Non-pigmented ciliary epithelial cell (primary cell): ENCODE measurements at regions not wholly inside any gene's neighbourhood (a gene's known extent, or its start where the extent isn't known, plus 50 kb on each side); places are given as distances from the start of the nearest gene placed in this dataset.
"Not testable (repeated sequence)": the region's sequence is repeated elsewhere in the genome, so short reads cannot be mapped to it uniquely, and the experiment has no call there.

Experiments
- DNase-seq: peaks from one replicate; pipeline ENCODE4 v3.0.0-alpha.2; 2010; ENCODE audit warnings: low read depth

GRCh38 chrX:143935601-143936000 lies 51.7 kb downstream of the UBE2NL start:
- no peak for DNase-seq

- no peak for DNase-seq
These were observed 56.2 kb downstream of the UBE2NL start for GRCh38 chrX:143940119-143940518.

- DNase-seq = no peak
These were observed 61.3 kb downstream of the UBE2NL start for GRCh38 chrX:143945171-143945570.

GRCh38 chrX:143964549-143964948 lies 80.7 kb downstream of the UBE2NL start:
- DNase-seq = no peak

GRCh38 chrX:143988356-143988755 lies 104.5 kb downstream of the UBE2NL start:
- no peak for DNase-seq

- peak; percentile 1 for DNase-seq
These were observed 110.3 kb downstream of the UBE2NL start for GRCh38 chrX:143994206-143994605.

GRCh38 chrX:143998261-143998660 lies 114.4 kb downstream of the UBE2NL start:
- no peak for DNase-seq

GRCh38 chrX:144006811-144007210 lies 122.9 kb downstream of the UBE2NL start:
- DNase-seq = peak; percentile 38

- DNase-seq = no peak
These were observed 156.9 kb downstream of the UBE2NL start for GRCh38 chrX:144040793-144041192.

GRCh38 chrX:144042271-144042670 lies 158.4 kb downstream of the UBE2NL start:
- no peak for DNase-seq

- no peak for DNase-seq
These were observed 191.6 kb downstream of the UBE2NL start for GRCh38 chrX:144075432-144075831.

- DNase-seq = not testable (repeated sequence)
These were observed 198.4 kb downstream of the UBE2NL start for GRCh38 chrX:144082237-144082636.

- not testable (repeated sequence) for DNase-seq
These were observed 205.8 kb downstream of the UBE2NL start for GRCh38 chrX:144089674-144090073.

GRCh38 chrX:144092116-144092515 lies 208.2 kb downstream of the UBE2NL start:
- DNase-seq = not testable (repeated sequence)

- not testable (repeated sequence) for DNase-seq
These were observed 235.6 kb downstream of the UBE2NL start for GRCh38 chrX:144119490-144119889.

- DNase-seq = not testable (repeated sequence)
These were observed 237.7 kb downstream of the UBE2NL start for GRCh38 chrX:144121566-144121965.

GRCh38 chrX:144127570-144128169 lies 243.8 kb downstream of the UBE2NL start:
- not testable (repeated sequence) for DNase-seq

- DNase-seq = not testable (repeated sequence)
These were observed 245.6 kb downstream of the UBE2NL start for GRCh38 chrX:144129511-144129910.

- DNase-seq = not testable (repeated sequence)
These were observed 246.6 kb downstream of the UBE2NL start for GRCh38 chrX:144130507-144130906.

- DNase-seq = not testable (repeated sequence)
These were observed 247.2 kb downstream of the UBE2NL start for GRCh38 chrX:144131080-144131479.

- not testable (repeated sequence) for DNase-seq
These were observed 250.7 kb downstream of the UBE2NL start for GRCh38 chrX:144134448-144135119.

- DNase-seq = not testable (repeated sequence)
These were observed 270.6 kb downstream of the UBE2NL start for GRCh38 chrX:144154474-144154873.

GRCh38 chrX:144185197-144185596 lies 301.3 kb downstream of the UBE2NL start:
- DNase-seq = not testable (repeated sequence)

- DNase-seq = not testable (repeated sequence)
These were observed 304.6 kb downstream of the UBE2NL start for GRCh38 chrX:144188489-144188888.
